H9 (cell line): ENCODE measurements at regions not wholly inside any gene's neighbourhood (a gene's known extent, or its start where the extent isn't known, plus 50 kb on each side); places are given as distances from the start of the nearest gene placed in this dataset.

Experiments used
- DNase-seq: peaks from one replicate; pipeline ENCODE4 v3.0.0-alpha.2; 2017
- H2AFZ ChIP-seq: one replicate; pipeline ENCODE4 v1.6.1; 2013; ENCODE audit warnings: mild to moderate bottlenecking, low read length, control low read depth, moderate library complexity
- H2AK5ac ChIP-seq: 2 replicates; pipeline ENCODE4 v1.6.1; 2013; ENCODE audit warnings: low read length, control low read depth, mixed read lengths; ENCODE audit not compliant: insufficient read length
- H2BK120ac ChIP-seq: one replicate; pipeline ENCODE4 v1.6.1; 2013; ENCODE audit warnings: low read depth, mild to moderate bottlenecking, low read length, control low read depth, inconsistent platforms; ENCODE audit not compliant: poor library complexity, severe bottlenecking
- H2BK12ac ChIP-seq: 2 replicates; pipeline ENCODE4 v1.6.1; 2013; ENCODE audit warnings: low read length, control low read depth, mixed read lengths, low read depth; ENCODE audit not compliant: insufficient read length
- H2BK15ac ChIP-seq: 2 replicates; pipeline ENCODE4 v1.6.1; 2013; ENCODE audit warnings: low read depth, low read length, control low read depth
- H2BK20ac ChIP-seq: one replicate; pipeline ENCODE4 v1.6.1; 2013; ENCODE audit warnings: low read depth, mild to moderate bottlenecking, low read length, control low read depth, inconsistent platforms; ENCODE audit not compliant: poor library complexity, severe bottlenecking
- H2BK5ac ChIP-seq: 2 replicates; pipeline ENCODE4 v1.6.1; 2013; ENCODE audit warnings: low read length, control low read depth, mixed read lengths; ENCODE audit not compliant: insufficient read length
- H3K14ac ChIP-seq: 2 replicates; pipeline ENCODE4 v1.6.1; 2013; ENCODE audit warnings: low read length, control low read depth; ENCODE audit not compliant: insufficient read depth
- H3K18ac ChIP-seq: 2 replicates; pipeline ENCODE4 v1.6.1; 2013; ENCODE audit warnings: low read depth, mild to moderate bottlenecking, mixed read lengths, low read length, control low read depth; ENCODE audit not compliant: insufficient read length
- H3K23ac ChIP-seq: 2 replicates; pipeline ENCODE4 v1.6.1; 2013; ENCODE audit warnings: low read length, control low read depth, mixed read lengths, low read depth; ENCODE audit not compliant: insufficient read length
- H3K23me2 ChIP-seq: 2 replicates; pipeline ENCODE4 v1.6.1; 2013; ENCODE audit warnings: low read depth, mild to moderate bottlenecking, mixed read lengths, low read length, control low read depth; ENCODE audit not compliant: insufficient read length, poor library complexity, severe bottlenecking
- H3K27ac ChIP-seq: 2 replicates; pipeline ENCODE4 v1.5.1; 2013; ENCODE audit warnings: low read length, control low read depth, mixed read lengths, low read depth; ENCODE audit not compliant: insufficient read length
- H3K27me3 ChIP-seq: 2 replicates; pipeline ENCODE4 v1.6.1; 2013; ENCODE audit warnings: low read length, control low read depth, inconsistent platforms; ENCODE audit not compliant: insufficient read depth
- H3K4ac ChIP-seq: 2 replicates; pipeline ENCODE4 v1.6.1; 2013; ENCODE audit warnings: low read depth, mild to moderate bottlenecking, control low read depth, inconsistent platforms, low read length, moderate library complexity
- H3K4me1 ChIP-seq: 2 replicates; pipeline ENCODE4 v1.6.1; 2013; ENCODE audit warnings: low read length, control low read depth, inconsistent platforms; ENCODE audit not compliant: insufficient read depth
- H3K4me2 ChIP-seq: 2 replicates; pipeline ENCODE4 v1.6.1; 2013; ENCODE audit warnings: low read length, control low read depth, mixed read lengths; ENCODE audit not compliant: insufficient read length, insufficient read depth
- H3K56ac ChIP-seq: 2 replicates; pipeline ENCODE4 v1.6.1; 2013; ENCODE audit warnings: low read depth, mild to moderate bottlenecking, mixed read lengths, low read length, control low read depth; ENCODE audit not compliant: insufficient read length
- H3K79me1 ChIP-seq: 2 replicates; pipeline ENCODE4 v1.6.1; 2013; ENCODE audit warnings: low read depth, mild to moderate bottlenecking, moderate library complexity, low read length, control low read depth, inconsistent platforms; ENCODE audit not compliant: insufficient read depth, poor library complexity, severe bottlenecking
- H3K79me2 ChIP-seq: 2 replicates; pipeline ENCODE4 v1.6.1; 2013; ENCODE audit warnings: low read length, control low read depth, inconsistent platforms; ENCODE audit not compliant: insufficient read depth
- H3K9ac ChIP-seq: 2 replicates; pipeline ENCODE4 v1.6.1; 2013; ENCODE audit warnings: low read length, control low read depth, mixed read lengths; ENCODE audit not compliant: insufficient read length; ENCODE audit errors: extremely low read depth
- H3K9me3 ChIP-seq: one replicate; pipeline ENCODE4 v1.6.1; 2013; ENCODE audit warnings: low read depth, low read length, inconsistent platforms; ENCODE audit not compliant: control insufficient read depth
- H3T11ph ChIP-seq: one replicate; pipeline ENCODE4 v1.6.1; 2013; ENCODE audit warnings: mild to moderate bottlenecking, low read length, control low read depth, inconsistent platforms
- H4K20me1 ChIP-seq: one replicate; pipeline ENCODE4 v1.6.1; 2013; ENCODE audit not compliant: control insufficient read depth, insufficient read length, insufficient read depth
- H4K5ac ChIP-seq: 2 replicates; pipeline ENCODE4 v1.6.1; 2013; ENCODE audit warnings: low read depth, mild to moderate bottlenecking, mixed read lengths, low read length, control low read depth; ENCODE audit not compliant: insufficient read length
- H4K8ac ChIP-seq: replicated peaks from 2 replicates; pipeline ENCODE4 v1.6.1; 2013; ENCODE audit warnings: low read length, control low read depth, mixed read lengths, low read depth; ENCODE audit not compliant: insufficient read length
- H4K91ac ChIP-seq: 2 replicates; pipeline ENCODE4 v1.6.1; 2013; ENCODE audit warnings: low read depth, mild to moderate bottlenecking, moderate library complexity, mixed read lengths, low read length, control low read depth; ENCODE audit not compliant: insufficient read length
- H3K27ac Mint-ChIP-seq, 3 experiments: 2 replicates in 2 of 3; 3 replicates in 1 of 3; pipeline ENCODE4 v1.8.0; 2020 to 2021; ENCODE audit warnings: mixed read lengths in 3 of 3, mild to moderate bottlenecking in 1 of 3, moderate library complexity in 1 of 3
- H3K27me3 Mint-ChIP-seq: 2 replicates; pipeline ENCODE4 v1.8.0; 2021; ENCODE audit warnings: low read depth, mild to moderate bottlenecking, moderate library complexity, mixed read lengths
- H3K36me3 Mint-ChIP-seq, 3 experiments: 2 replicates in 2 of 3; 3 replicates in 1 of 3; pipeline ENCODE4 v1.8.0; 2020 to 2021; ENCODE audit warnings: low read depth in 3 of 3, mixed read lengths in 3 of 3; ENCODE audit not compliant: insufficient read depth in 1 of 3
- H3K4me1 Mint-ChIP-seq, 2 experiments: 2 replicates each; pipeline ENCODE4 v1.8.0; 2020; ENCODE audit warnings: mixed read lengths in 2 of 2
- H3K4me3 Mint-ChIP-seq, 2 experiments: 2 replicates in 1 of 2; 3 replicates in 1 of 2; pipeline ENCODE4 v1.8.0; 2020 to 2021; ENCODE audit warnings: mild to moderate bottlenecking in 2 of 2, mixed read lengths in 2 of 2, moderate library complexity in 1 of 2
- H3K9me3 Mint-ChIP-seq, 2 experiments: 2 replicates in 1 of 2; 3 replicates in 1 of 2; pipeline ENCODE4 v1.8.0; 2020; ENCODE audit warnings: mild to moderate bottlenecking in 2 of 2, mixed read lengths in 2 of 2, moderate library complexity in 1 of 2
- WGBS: extraction: QIAGEN DNeasy Blood & Tissue Kit; methylation state at CpG from one replicate; pipeline ENCODE4 v1.1.7; 2013; ENCODE audit warnings: missing lambda C conversion rate, low lambda C conversion rate, mixed read lengths; ENCODE audit not compliant: insufficient read length; ENCODE audit errors: extremely low coverage; 5-methylcytosine and 5-hydroxymethylcytosine counted together
- TF ChIP-seq, protein P1 (sequence below): fragments of 200-600 bp; sonication (generic); conservative IDR thresholded peaks from 3 replicates; pipeline ENCODE4 v1.8.0; 2021; ENCODE audit warnings: antibody characterized with exemption, mild to moderate bottlenecking

DNA sequence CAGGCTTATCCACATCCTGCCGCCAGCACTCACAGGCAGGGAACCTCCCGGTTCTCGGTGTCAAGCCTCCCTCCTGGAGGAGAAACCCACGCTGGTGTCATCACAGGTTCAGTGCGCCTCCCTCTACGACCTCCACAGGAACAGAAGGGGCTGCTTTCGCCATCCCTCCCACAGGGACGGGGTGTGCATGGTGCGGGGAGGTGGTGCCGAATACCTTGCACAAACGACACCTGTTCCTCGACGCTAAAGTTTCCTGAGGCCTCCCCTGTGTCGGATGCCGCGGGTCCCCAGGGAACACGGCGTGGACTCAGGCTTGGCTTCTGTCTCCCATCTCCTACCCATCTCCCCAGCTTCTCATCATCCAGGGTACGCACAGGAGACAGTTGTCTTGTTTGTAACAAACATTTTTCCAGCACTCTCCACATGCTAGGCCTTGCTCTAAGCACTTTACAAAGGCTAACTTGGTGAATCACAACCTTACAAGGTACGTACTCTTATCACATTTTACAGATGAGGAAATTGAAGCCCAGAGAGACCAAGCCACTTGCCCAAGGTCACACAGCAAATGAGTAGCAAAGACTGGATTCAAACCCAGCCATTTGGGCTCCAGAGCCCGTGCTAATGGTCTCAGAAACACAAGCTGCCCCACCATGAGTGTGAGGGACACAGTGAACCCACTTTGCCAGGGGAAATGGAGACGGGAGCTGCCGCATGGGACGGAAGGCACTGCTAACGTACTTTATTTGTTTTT is 271.6 kb downstream of the C16orf95 start:
- Histone ChIP-seq H3K18ac (no peak overlapping the region), H3K9me3 (no peaks in the 10 kb centered on the region), H2BK20ac (no peak overlapping the region), H2BK5ac (no peak overlapping the region), H2BK15ac (no peak overlapping the region), H3T11ph (no peak overlapping the region), H4K8ac (no peak overlapping the region), H3K23me2 (no peaks in the 10 kb centered on the region), H3K79me1 (no peaks in the 10 kb centered on the region), H3K4me1 (no peaks in the 10 kb centered on the region), H3K23ac (no peak overlapping the region), H3K27ac (no peak overlapping the region), H3K79me2 (no peaks in the 10 kb centered on the region), H2BK12ac (no peak overlapping the region), H3K27me3 (no peaks in the 10 kb centered on the region; the same call in 1 of the 2 replicates), H3K14ac (no peak overlapping the region), H4K91ac (no peak overlapping the region), H2BK120ac (no peak overlapping the region), H4K5ac (no peak overlapping the region), H3K4me2 (no peak overlapping the region), H3K56ac (no peak overlapping the region), H3K9ac (no peak overlapping the region), H2AFZ (no peak overlapping the region), H4K20me1 (no peaks in the 10 kb centered on the region), H2AK5ac (no peak overlapping the region), H3K4ac (no peak overlapping the region)
- TF ChIP-seq, protein P1, sequence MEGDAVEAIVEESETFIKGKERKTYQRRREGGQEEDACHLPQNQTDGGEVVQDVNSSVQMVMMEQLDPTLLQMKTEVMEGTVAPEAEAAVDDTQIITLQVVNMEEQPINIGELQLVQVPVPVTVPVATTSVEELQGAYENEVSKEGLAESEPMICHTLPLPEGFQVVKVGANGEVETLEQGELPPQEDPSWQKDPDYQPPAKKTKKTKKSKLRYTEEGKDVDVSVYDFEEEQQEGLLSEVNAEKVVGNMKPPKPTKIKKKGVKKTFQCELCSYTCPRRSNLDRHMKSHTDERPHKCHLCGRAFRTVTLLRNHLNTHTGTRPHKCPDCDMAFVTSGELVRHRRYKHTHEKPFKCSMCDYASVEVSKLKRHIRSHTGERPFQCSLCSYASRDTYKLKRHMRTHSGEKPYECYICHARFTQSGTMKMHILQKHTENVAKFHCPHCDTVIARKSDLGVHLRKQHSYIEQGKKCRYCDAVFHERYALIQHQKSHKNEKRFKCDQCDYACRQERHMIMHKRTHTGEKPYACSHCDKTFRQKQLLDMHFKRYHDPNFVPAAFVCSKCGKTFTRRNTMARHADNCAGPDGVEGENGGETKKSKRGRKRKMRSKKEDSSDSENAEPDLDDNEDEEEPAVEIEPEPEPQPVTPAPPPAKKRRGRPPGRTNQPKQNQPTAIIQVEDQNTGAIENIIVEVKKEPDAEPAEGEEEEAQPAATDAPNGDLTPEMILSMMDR: no peak
- Mint-ChIP-seq H3K36me3 (no peaks in the 10 kb centered on the region), H3K4me3 (no peak overlapping the region; a peak in 1 of 5 replicates), H3K4me1 (peaks cover 18 to 29% of the 10 kb centered on the region in 2 experiments), H3K9me3 (no peaks in the 10 kb centered on the region), H3K27me3 (peaks cover 4% of the 10 kb centered on the region; the same call in 1 of the 2 replicates), H3K27ac (no peak overlapping the region)
- DNase-seq: no peak
- WGBS: no CpG with 5 or more reads among the region's 25 CpGs
